D721Med (cell line): ENCODE measurements at regions not wholly inside any gene's neighbourhood (a gene's known extent, or its start where the extent isn't known, plus 50 kb on each side); places are given as distances from the start of the nearest gene placed in this dataset.

Experiments
- DNase-seq: peaks from one replicate; pipeline ENCODE4 v3.0.0; 2011; ENCODE audit warnings: low spot score; ENCODE audit not compliant: insufficient read length
- FAIRE-seq: peaks from 2 replicates; lab custom pipeline; 2011; peaks lifted over from hg19 to GRCh38; lab: Jason Lieb, UNC
- TF ChIP-seq, protein P1 (sequence below): IDR thresholded peaks from 2 replicates; pipeline ENCODE4 v1.5.1; 2012; ENCODE audit warnings: mild to moderate bottlenecking, control low read depth; ENCODE audit not compliant: insufficient read depth; ENCODE audit errors: missing control alignments

DNA sequence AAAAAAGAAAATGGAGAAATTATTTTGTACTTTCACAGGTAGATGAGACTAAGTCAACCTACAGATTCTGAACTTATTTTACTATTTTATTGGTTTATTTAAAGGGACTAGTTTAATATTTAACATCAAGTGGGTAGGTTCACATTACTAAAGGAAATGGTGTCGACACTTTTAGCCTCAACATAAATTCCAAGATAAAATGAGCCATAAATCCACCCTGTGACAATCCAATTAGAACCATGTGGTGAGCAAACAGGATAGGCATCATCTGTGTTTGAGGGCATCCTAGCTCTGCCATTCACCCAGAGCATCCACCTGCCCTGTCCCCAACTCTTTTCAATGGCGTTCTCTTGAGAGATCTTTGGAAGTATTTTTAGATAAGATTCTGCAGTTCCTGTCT, 92.8 kb upstream of the PMFBP1 start:
- DNase-seq (no peak), FAIRE-seq (no peak)
- TF ChIP-seq, protein P1, sequence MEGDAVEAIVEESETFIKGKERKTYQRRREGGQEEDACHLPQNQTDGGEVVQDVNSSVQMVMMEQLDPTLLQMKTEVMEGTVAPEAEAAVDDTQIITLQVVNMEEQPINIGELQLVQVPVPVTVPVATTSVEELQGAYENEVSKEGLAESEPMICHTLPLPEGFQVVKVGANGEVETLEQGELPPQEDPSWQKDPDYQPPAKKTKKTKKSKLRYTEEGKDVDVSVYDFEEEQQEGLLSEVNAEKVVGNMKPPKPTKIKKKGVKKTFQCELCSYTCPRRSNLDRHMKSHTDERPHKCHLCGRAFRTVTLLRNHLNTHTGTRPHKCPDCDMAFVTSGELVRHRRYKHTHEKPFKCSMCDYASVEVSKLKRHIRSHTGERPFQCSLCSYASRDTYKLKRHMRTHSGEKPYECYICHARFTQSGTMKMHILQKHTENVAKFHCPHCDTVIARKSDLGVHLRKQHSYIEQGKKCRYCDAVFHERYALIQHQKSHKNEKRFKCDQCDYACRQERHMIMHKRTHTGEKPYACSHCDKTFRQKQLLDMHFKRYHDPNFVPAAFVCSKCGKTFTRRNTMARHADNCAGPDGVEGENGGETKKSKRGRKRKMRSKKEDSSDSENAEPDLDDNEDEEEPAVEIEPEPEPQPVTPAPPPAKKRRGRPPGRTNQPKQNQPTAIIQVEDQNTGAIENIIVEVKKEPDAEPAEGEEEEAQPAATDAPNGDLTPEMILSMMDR = no peak

DNA sequence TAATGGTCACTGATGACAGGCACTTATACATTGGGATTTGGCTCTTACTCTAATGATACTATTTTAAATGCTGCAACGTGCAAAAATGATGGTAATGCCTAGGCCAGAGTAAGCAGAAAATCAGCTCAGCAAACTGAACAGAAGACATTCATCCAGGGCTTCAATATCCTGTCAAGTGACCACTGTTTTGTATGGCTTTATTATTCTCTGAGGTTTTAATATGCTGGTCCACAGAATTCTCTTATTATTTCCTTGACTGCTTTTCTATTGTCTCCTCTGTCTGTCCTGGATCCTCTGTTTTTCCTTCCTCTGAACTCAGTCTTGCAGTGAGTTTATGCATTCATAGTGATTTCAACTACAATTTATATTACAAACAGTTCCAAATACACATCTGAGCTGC, 90.8 kb upstream of the PMFBP1 start:
- no peak for FAIRE-seq
- no peak for DNase-seq
- TF ChIP-seq, protein P1 = no peak

DNA sequence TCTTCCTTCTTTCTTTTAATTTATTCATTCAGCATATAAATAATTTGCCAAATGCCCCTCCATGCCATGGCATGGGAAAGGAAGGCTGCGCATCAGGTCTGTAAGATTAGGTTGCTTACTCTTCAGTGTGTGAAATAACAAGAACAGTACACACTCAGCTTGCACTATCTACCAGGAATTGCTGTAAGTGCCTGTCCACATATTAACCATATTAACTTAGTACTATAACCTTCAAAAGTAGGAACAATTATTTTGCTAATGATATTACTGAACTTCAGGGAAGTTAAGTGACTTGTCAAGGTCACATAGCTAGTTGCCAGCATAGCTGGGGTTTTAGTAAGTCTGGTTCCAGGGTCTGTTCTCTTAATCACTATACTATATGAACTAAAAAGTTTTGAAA, 89.2 kb upstream of the PMFBP1 start:
- FAIRE-seq = no peak
- no peak for DNase-seq
- TF ChIP-seq, protein P1 = no peak

- TF ChIP-seq, protein P1 = no peak
- FAIRE-seq (no peak), DNase-seq (no peak)
Observed at GRCh38 chr16:72256398-72257066, 84.6 kb upstream of the PMFBP1 start.

DNA sequence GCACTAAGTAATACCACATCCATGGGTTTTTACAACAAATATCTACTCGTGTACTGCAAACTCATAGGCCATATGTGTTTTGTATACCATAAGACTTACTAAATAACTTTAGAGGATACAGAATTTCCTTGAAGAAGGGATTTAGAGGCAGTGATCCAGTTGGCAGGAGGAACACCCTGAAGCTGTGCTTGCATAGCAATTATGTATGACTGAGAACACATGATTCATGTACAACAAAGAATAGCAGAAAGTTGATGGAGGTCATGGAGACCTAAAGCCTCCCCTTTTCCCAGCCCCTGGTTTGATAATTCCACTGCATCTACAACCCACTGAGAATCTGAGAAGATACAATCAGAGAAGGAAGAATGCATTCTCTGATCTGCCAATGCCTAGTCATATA, 83.8 kb upstream of the PMFBP1 start:
- TF ChIP-seq, protein P1 = no peak
- no peak for DNase-seq
- FAIRE-seq = no peak

- FAIRE-seq = no peak
- DNase-seq = no peak
- TF ChIP-seq, protein P1 = no peak
Observed at GRCh38 chr16:72247821-72248253, 75.9 kb upstream of the PMFBP1 start.

GRCh38 chr16:72246423-72246822, 74.5 kb upstream of the PMFBP1 start:
- FAIRE-seq (no peak), DNase-seq (no peak)
- TF ChIP-seq, protein P1 = no peak
